NCI-H1694 treated with DMSO at 0.1 percent for 48 hours (cell line): ENCODE measurements at regions not wholly inside any gene's neighbourhood (a gene's known extent, or its start where the extent isn't known, plus 50 kb on each side); places are given as distances from the start of the nearest gene placed in this dataset.
"Not testable (repeated sequence)": the region's sequence is repeated elsewhere in the genome, so short reads cannot be mapped to it uniquely, and the experiment has no call there.

Experiments
- DNase-seq: peaks from one replicate; lab custom pipeline; 2025; lab: John Stamatoyannopoulos, UW

DNA sequence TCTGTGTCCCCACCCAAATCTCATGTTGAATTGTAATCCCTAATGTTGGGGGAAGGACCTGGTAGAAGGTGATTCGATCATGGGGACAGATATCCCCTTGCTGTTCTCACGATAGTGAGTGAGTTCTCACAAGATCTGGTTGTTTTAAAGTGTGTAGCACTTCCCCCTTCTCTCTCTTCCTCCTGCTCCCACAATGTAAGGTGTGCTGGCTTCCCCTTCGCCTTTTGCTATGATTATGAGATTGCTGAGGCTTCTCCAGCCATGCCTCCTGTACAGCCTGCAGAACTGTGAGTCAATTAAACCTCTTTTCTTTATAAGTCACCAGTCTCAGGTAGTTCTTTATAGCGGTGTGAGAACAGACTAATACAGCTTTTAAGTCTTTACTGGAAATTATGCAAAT lies 193.3 kb upstream of the RBBP8 start:
- DNase-seq: no peak

- no peak for DNase-seq
Measured at GRCh38 chr18:22741318-22741717, 191.8 kb upstream of the RBBP8 start.

DNA sequence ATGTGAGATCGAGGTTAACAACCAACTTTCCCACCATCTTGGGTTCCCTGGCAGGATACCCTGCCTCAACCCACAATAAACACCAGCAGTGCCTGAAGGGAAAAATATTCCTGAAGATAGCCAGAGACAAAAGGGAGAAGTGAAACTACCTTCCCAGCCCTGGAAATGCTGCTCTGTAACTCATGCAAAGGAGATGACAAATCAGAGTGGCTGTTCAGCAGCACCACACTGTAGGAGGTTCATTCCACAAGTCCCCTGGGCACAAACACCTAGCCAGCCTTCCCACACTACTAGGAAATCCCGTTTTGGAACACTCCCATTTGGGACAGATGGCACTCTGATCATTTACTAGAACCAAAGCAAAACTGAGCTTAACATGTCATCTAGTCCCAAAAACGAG lies 190.7 kb upstream of the RBBP8 start:
- peak; percentile 41 for DNase-seq

- no peak for DNase-seq
Measured at GRCh38 chr18:22745966-22746365, 187.2 kb upstream of the RBBP8 start.

DNA sequence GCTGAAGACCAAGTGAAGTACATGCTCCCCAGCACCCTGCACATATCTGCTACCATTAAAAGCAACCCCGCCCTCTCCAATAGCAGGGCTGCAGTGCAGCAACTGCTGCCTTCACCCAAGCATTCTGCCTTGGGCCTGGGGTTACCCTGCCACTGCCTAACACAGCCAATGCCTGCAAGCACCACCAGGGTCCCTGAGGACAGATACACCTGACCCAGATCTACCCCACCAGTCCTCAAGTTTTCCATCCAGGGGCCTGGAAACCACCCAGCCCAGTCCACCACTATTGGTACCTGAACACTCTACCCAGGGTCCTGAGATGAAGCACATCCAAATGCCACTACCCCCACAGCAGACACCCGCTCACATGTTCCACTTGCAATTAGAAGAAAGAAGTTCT lies 181.1 kb upstream of the RBBP8 start:
- no peak for DNase-seq

DNA sequence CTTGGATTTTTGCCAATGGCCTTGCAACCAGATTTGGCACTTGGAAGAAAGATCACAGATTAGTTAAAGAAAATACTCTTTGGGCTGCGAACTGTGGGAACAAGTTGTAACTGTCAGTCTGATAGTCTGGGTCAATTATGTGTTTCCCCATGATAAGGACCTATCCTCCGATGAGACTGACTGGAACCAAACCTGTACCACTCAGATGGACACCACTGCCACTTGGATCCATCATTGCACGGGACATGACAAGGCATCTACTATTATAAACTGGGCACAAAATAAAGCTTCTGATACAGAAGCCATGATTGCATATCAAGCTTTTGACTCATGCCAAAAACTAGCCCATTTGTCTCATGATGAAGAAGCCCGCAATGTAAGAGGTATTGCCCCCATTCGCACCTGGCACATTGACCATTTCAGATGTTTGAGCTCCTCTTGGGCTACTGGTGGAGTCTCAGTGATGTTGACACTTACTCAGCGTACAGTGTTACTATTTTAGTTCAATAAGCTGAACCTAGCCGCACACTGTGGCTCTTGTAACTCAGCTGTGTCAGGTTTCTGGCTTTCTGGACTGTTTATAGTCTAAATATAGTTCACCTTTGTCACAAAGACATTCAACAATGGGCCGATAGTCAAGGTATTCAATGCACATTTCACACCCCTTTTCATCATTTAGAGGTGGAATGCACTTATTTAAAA lies 179.8 kb upstream of the RBBP8 start:
- DNase-seq: no peak

DNA sequence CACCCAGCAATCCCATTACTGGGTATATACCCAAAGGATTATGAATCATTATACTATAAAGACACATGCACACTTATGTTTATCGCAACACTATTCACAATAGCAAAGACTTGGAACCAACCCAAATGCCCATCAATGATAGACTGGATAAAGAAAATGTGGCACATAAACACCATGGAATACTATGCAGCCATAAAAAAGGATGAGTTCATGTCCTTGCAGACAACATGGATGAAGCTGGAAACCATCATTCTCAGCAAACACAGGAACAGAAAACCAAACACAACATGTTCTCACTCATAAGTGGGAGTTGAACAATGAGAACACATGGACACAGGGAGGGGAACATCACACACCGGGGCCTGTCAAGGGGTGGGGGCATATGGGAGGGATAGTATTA lies 169.1 kb upstream of the RBBP8 start:
- not testable (repeated sequence) for DNase-seq

- DNase-seq: no peak
Measured at GRCh38 chr18:22765896-22766295, 167.2 kb upstream of the RBBP8 start.

DNA sequence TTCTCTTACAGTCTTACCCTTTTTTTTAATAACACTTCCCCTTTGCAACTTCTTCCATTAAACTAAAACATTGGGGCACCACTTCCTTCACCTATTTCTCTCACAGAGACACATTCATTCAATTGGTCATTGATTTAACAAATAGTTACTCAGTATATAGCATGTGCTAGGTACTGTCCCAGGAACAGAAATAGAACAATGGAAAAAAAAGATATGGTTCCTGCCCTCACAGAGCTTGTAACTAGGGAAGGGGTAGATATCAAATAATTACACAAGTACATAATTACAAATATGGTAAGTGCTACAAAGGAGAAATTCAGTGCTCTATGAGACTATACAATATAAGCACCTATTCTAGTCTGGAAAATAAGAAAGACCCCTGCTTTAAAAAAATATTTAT lies 165.5 kb upstream of the RBBP8 start:
- DNase-seq: no peak

GRCh38 chr18:22773944-22774343 lies 159.2 kb upstream of the RBBP8 start:
- DNase-seq: no peak

DNA sequence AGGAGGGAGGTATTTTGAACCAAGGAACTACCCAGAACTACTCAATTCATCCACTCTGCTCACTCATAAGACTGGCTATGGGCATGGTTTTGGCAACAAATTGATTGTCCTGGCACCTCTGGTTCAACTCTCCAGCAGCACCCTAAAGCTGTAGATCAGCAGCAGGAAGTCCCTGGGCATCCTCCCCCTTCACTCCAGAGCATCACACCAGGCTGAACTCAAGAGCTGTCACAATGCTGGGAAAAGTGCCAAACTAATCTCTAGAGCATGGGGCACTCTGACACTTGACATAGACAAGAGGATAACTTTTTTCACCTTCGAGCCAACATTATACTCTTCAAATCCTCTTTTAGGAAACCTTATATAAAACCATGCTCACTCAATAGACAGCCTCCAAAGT lies 154.1 kb upstream of the RBBP8 start:
- no peak for DNase-seq

DNA sequence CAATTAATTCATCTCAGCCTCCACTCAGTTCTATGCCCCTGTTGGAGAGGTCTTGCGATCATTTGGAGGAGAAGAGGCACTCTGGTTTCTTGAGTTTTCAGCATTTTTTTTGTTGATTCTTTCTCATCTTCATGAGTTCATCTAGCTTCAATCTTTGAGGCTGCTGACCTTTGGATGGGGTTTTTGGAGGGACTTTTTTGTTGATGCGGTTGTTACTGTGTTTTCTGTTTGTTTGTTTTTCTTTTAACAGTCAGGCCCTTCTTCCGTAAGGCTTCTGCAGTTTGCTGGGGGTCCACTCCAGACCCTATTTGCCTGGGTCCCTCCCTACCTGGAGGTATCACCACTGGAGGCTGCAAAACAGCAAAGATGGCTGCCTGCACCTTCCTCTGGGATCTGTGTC lies 149.9 kb upstream of the RBBP8 start:
- DNase-seq: no peak

- no peak for DNase-seq
Measured at GRCh38 chr18:22783662-22784076, 149.5 kb upstream of the RBBP8 start.

GRCh38 chr18:22789052-22789451 lies 144.1 kb upstream of the RBBP8 start:
- DNase-seq: no peak

- DNase-seq: no peak
Measured at GRCh38 chr18:22789600-22789999, 143.5 kb upstream of the RBBP8 start.

- no peak for DNase-seq
Measured at GRCh38 chr18:22790545-22791309, 142.4 kb upstream of the RBBP8 start.

DNA sequence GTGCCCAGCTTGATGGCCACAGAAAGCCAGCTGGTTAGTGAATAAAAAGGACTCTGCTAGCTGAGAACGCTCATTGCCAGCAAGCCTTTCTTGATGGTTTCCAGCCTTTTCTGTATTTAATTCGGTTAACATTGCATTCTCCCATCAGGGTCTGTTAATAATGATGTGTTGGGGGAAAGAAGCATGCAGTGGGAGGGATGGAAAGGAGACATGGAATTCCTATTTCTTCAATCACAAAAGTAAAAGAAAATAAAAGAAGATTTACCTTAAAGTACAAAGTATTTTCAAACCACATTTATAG lies 141.9 kb upstream of the RBBP8 start:
- no peak for DNase-seq

GRCh38 chr18:22796113-22796512 lies 137.0 kb upstream of the RBBP8 start:
- DNase-seq: no peak

GRCh38 chr18:22800551-22800951 lies 132.6 kb upstream of the RBBP8 start:
- DNase-seq: no peak

DNA sequence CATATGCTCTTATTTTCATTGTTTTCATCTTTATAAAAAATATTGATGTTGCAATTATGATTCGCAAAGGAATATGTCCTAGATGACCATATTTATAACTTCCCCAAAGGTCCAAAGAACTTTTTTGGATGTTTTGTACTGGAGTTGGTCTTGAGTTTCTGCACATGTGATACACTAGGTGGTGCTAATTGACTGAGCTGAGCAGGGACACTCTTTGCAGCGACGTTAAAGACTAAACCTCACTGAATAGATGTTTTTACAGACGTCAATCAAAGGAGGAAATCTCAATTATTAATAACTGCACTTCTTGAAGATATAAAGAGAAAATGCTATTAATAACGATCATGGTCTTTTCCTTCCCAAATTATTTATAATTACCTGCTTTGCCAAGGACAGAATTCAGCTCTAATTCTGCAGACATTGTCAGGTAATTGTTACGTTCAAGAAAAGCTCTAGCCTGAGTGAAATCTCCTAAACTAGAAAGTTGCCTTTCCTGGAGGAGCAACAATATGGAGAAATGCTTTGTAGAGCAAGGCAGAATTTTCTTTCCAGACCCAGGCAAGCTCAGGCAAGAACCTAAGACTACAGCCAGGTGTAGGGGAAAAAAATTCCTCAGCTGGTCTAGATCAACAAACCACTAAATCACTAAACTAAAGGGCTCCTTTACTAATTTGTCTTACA lies 119.3 kb upstream of the RBBP8 start:
- peak; percentile 9 for DNase-seq

DNA sequence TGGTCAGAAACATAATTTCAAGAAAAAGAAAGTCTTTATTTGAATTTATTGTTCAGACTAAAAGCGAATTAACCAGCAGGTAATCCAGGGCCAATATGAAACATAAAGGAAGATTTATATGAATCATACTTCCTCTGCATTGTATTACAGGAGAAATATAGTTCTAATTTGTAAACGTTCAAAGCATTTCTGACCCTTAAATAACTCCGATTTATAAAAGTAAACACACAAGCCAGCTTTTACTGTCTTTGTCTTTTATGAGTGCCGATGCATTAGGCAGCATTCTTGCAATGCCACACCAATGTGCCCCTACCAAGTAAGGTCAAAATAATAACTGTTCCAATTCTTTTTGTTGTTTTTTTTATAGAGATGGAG lies 118.8 kb upstream of the RBBP8 start:
- DNase-seq: no peak

GRCh38 chr18:22816266-22817176 lies 116.6 kb upstream of the RBBP8 start:
- DNase-seq: peak; percentile 36
